Keratinocyte (primary cell): ENCODE measurements at regions not wholly inside any gene's neighbourhood (a gene's known extent, or its start where the extent isn't known, plus 50 kb on each side); places are given as distances from the start of the nearest gene placed in this dataset.

Experiments
- EZH2 ChIP-seq: IDR thresholded peaks from one replicate; pipeline ENCODE4 v1.6.1; 2012; ENCODE audit warnings: inconsistent platforms, mild to moderate bottlenecking, low read length, moderate library complexity
- TF ChIP-seq, protein P1 (sequence below), 3 experiments: IDR thresholded peaks in 1 of 3; conservative IDR thresholded peaks in 1 of 3; optimal IDR thresholded peaks in 1 of 3; 2 replicates in 2 of 3; 3 replicates in 1 of 3; pipeline versions ENCODE3 to v1.5.1; 2011; ENCODE audit warnings: low read length in 3 of 3, mild to moderate bottlenecking in 3 of 3, moderate library complexity in 2 of 3, control low read depth in 1 of 3, inconsistent platforms in 1 of 3; ENCODE audit not compliant: insufficient read depth in 2 of 3; ENCODE audit errors: extremely low read depth in 1 of 3

- TF ChIP-seq, protein P1, sequence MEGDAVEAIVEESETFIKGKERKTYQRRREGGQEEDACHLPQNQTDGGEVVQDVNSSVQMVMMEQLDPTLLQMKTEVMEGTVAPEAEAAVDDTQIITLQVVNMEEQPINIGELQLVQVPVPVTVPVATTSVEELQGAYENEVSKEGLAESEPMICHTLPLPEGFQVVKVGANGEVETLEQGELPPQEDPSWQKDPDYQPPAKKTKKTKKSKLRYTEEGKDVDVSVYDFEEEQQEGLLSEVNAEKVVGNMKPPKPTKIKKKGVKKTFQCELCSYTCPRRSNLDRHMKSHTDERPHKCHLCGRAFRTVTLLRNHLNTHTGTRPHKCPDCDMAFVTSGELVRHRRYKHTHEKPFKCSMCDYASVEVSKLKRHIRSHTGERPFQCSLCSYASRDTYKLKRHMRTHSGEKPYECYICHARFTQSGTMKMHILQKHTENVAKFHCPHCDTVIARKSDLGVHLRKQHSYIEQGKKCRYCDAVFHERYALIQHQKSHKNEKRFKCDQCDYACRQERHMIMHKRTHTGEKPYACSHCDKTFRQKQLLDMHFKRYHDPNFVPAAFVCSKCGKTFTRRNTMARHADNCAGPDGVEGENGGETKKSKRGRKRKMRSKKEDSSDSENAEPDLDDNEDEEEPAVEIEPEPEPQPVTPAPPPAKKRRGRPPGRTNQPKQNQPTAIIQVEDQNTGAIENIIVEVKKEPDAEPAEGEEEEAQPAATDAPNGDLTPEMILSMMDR (optimal IDR thresholded peaks at IDR 0.05 in 1 of 3, IDR thresholded peaks at IDR 0.05 in 1 of 3, conservative IDR thresholded peaks at IDR 0.05 in 1 of 3; ENCODE audit: extremely low read depth in 1 of 3, insufficient read depth in 2 of 3, low read length in 3 of 3): no peak
- no peak for TF ChIP-seq EZH2
Measured at GRCh38 chr20:52251827-52252226, 60.2 kb upstream of the ZFP64 start.
